Dermis microvascular lymphatic vessel endothelial cell (primary cell): ENCODE measurements at regions not wholly inside any gene's neighbourhood (a gene's known extent, or its start where the extent isn't known, plus 50 kb on each side); places are given as distances from the start of the nearest gene placed in this dataset.
"Not testable (repeated sequence)": the region's sequence is repeated elsewhere in the genome, so short reads cannot be mapped to it uniquely, and the experiment has no call there.

ENCODE experiments used
- DNase-seq, 2 donors: peaks; one replicate each; pipeline versions ENCODE4 v3.0.0 to v3.0.0-alpha.2; 2010; ENCODE audit warnings: low read depth in 2 of 2

GRCh38 chr17:63290784-63291183 lies 155.3 kb downstream of the CYB561 start:
- DNase-seq = peak in 1 of 2 donors; percentile 52

DNA sequence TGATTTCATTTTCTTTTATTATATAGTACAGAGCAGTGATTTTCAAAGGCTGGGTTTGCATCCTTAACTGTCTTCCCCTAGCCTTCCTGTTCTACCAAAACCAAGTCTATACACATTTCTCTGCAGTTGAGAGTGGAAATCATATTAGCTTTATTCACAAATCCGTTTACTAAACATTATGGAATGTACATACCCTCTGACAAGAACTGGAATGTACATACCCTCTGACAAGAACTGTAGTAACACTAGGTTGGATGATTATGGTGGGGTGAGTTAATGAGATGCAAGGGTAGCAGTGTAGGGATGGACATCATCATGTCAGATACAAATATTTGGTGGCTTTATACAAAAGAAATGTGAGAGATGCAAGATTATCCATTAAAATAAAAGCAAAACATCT lies 154.8 kb downstream of the CYB561 start:
- DNase-seq = no peak

- DNase-seq = no peak
These were observed 153.7 kb downstream of the CYB561 start for GRCh38 chr17:63292421-63292820.

- peak in 1 of 2 donors; percentile 90 for DNase-seq
These were observed 152.6 kb downstream of the CYB561 start for GRCh38 chr17:63293323-63294075.

DNA sequence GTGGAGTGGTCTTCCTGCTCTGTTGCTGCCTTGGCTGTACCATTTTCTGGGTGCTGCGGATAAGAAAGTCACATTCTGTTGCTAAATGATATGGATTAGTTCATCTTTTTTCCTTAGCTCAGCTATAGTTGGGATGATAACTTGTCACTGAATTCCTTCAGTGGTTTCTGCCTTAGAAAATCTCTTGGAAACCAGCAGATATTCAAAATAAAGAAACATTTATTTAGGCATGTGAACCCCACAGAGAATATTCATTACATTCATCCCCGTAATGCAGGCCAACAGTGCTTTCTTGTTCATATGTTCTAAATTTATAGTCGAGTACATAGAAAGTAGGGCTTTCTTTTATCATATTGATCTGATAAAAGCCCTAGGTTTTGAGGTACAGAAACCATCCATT lies 151.3 kb downstream of the CYB561 start:
- no peak for DNase-seq

DNA sequence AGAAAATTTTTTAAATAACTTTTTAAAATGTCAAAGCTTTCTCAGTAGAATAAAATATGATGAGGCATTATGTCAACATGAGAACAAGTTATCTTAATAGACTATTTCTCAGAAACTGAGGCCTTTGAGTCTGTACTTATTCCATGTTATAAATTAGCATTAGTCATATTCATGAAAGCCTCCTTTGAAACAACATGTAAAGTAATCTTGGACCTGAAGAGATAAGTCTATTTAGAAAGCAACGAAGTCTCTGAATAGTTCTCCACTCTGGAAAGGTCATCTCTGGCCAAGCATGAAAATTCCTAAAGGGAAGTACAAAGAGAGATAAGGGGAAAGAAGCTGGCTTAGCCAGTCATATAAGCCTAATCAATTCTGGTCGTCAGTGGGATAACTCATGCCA lies 150.8 kb downstream of the CYB561 start:
- DNase-seq = no peak

- DNase-seq = no peak
These were observed 150.1 kb downstream of the CYB561 start for GRCh38 chr17:63295839-63296590.

GRCh38 chr17:63298916-63299315 lies 147.2 kb downstream of the CYB561 start:
- DNase-seq = not testable (repeated sequence)

DNA sequence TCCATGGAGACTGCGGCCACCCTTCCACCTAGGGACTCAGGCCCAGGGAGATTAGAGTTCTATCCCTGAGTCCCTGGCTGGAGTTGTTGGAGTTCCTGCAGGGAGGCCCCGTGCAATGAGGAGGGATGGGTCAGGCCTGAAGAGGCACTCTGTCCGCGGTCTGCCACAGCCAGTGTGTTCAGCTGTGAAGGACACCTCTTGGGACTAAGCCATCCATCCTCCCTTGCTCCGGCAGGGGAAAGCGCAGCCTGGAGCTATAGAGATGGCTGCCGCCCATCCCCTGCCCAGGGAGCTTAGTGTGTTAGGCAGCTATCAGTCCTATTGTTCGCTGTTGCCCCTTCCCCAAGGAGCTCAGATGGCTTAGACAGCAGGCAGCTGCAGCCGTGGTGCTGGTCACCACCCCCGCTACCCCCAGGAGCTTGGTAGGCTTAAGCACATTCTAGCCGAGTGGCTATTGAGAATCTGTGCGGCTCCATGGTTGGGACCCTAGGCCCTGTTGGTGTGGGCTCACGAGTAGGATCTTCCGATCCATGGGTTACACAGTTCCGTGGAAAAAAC lies 141.3 kb downstream of the CYB561 start:
- no peak for DNase-seq

DNA sequence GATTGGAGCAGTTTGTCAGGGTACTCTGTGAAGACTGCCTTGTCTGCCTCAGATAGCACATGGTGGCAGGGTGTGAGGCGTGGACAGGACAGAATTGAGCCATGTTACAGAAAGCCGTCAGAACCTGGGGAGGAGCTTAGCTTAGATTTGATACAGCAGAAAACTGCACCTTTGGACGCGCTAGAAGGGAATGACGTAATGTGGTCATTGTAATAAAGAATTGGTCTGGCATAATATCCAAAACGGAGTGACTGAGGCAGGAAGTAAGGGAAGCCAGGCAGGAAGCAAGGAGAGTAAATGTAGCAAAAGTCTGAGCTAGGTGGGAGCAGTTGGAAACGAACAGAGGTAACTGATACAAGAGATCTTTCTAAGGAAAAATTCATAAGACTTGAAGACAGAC lies 140.2 kb downstream of the CYB561 start:
- DNase-seq = peak; percentile 34 to 58

- no peak for DNase-seq
These were observed 139.3 kb downstream of the CYB561 start for GRCh38 chr17:63306855-63307254.

DNA sequence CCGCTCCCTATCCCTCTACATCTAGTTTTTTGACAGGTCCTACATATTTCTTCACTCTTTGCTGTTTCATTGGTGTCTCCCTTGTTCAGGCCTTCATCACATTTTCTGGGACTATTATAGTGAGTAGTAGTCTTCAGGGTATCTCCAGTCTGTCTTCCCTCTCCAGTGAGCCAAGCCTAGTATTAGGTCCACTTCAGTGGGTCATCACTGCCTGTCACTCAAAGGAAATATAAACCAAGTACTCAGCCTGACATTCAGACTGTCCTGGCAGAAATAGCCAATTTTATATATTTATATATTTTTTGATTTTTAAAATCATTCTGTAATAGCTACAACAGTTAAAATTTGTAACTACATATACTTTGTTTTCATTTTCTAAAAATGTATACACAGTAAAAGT lies 137.8 kb downstream of the CYB561 start:
- DNase-seq = no peak

- peak in 1 of 2 donors; percentile 79 for DNase-seq
These were observed 137.1 kb downstream of the CYB561 start for GRCh38 chr17:63309021-63309420.

DNA sequence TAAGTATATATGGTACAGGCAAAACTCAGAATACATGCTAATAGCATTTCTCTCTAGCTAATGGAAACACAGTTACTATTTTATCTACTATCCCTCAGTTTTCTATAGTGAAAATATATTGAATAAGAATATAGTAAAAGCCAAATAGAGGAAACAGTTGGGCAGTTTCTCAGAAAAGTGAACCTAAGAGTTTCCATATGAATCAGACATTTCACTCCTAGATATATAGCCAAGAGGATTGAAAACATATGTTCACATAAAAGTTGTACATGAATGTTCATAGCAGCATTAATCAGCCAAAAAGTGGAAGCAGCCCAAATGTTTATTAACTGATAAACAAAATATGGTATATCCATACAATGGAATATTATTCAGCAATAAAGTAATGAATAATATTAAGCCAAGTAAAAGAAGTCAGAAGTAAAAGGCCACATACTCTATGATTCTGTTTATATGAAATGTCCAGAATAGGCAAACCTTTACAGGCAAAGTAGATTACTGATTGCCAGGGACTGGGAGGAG lies 134.6 kb downstream of the CYB561 start:
- no peak for DNase-seq

DNA sequence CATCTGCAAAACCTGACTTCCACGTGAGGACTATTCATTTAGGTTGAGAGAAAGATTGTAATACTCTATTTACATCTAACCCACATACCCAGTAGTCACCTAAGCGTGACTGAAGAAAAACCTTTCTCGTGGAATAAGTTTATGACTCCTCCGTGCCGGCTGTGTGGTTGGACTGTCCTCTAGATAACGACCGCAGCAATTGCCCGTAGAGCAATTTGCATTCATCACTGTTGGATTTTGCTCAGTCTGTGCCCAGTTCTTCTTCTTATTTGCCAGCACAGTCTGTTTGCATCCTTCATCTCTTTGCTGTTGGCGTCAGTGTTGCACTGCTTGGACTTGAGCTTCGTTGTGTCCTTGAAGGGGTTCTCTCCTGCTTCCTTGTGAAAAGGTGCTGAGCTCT lies 131.3 kb downstream of the CYB561 start:
- DNase-seq = no peak

GRCh38 chr17:63316100-63316499 lies 130.0 kb downstream of the CYB561 start:
- no peak for DNase-seq

DNA sequence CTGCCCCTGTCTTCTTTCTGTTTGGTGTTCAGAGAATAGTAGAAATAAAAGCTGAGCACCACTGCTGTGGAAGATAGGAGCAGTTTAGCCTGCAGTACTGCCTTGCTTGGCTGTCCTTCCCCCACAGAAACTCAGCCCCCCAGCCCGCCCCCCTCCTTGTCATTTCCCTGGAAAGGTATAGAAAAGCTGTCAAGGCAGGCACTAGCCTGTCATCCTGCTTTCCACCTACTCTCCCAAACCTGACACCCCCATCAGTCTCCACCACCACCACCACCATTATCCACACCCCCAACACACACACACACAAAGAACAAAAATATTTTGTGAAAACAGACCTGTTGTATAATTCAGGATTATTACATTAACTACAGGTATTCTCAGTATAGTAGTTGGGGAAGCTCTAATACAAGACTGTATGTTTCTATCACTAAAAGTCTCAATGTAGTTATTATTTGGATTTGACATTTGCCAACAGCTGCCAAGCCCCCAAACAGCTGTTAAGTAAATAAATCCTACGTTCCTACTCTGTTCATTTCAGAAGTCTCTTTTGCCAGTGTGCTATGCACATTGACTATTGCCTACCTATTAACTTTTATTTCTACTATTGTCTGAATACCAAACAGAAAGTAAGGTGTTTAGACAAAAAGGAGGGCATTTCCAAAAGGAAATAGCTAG lies 128.8 kb downstream of the CYB561 start:
- no peak for DNase-seq

- DNase-seq = no peak
These were observed 120.3 kb downstream of the CYB561 start for GRCh38 chr17:63325808-63326207.

DNA sequence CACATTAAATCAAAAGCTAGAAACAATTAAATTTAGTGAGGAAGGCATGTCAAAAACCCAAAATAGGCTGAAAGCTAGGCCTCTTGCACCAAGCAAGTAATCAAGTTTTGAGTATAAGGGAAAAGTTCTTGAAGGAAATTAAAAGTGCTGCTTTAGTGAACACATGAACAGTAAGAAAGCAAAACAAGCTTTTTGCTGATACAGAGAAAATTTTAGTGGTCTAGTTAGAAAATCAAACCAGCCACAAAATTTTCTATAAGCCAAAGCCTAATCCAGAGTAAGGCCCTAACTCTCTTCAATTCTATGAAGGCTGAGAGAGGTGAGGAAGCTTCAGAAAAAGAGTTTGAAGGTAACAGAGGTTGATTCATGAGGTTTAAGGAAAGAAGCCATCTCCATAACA lies 116.2 kb downstream of the CYB561 start:
- DNase-seq = no peak

- DNase-seq = no peak
These were observed 114.6 kb downstream of the CYB561 start for GRCh38 chr17:63331301-63332061.

- DNase-seq = no peak
These were observed 113.8 kb downstream of the CYB561 start for GRCh38 chr17:63332286-63332685.
